NCI-H146 treated with DMSO at 0.1 percent for 48 hours (cell line): ENCODE measurements at regions not wholly inside any gene's neighbourhood (a gene's known extent, or its start where the extent isn't known, plus 50 kb on each side); places are given as distances from the start of the nearest gene placed in this dataset.

Source experiments
- DNase-seq: peaks from one replicate; lab custom pipeline; 2025; ENCODE audit not compliant: unreplicated experiment; lab: John Stamatoyannopoulos, UW

DNA sequence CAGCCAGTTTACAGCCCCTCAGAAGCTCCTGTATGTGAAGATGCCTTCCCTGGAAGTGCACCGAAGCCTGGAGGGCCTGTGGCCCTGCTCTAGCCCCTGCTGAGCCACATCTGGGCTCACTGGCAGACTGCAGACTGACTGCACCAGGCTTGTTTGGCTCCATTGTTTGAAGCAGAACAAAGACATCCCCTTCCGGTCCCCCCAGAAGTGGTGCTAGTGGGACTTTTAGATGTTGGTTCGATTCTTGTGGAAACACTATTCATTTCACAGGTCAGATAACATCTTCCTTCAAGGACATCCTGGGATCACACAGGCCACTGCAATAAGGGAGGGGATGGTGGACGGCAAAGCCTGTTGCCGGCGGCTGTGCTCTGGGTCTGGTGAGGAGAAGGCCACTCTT lies 57.8 kb upstream of the CBLN2 start:
- no peak for DNase-seq

DNA sequence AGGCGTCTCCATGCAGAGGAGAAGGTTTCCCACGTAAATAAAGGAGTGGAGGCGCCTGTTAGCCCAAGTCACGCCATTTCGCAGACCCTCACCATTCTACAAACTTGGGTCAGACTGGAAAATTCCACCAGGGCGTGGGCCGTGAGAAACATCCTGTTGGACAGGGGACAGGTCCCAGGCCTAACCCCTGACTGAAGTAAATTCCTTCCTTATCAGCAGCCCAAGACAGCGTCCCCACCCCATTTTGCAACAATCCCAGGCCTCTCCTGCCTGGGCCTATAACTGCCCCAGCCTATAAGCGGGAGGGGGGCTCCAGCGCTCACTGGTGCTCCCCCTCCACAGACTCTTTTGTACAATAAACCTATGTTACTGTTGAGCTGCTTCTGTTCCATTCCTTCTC lies 57.3 kb upstream of the CBLN2 start:
- no peak for DNase-seq
